Suprapubic skin (tissue), 3 donors: ENCODE measurements at regions not wholly inside any gene's neighbourhood (a gene's known extent, or its start where the extent isn't known, plus 50 kb on each side); places are given as distances from the start of the nearest gene placed in this dataset.

Source experiments
- CTCF ChIP-seq, 2 donors: fragments of 200-600 bp in 1 of 2; fragments of 450-650 bp in 1 of 2; sonication (generic) in 1 of 2; IDR thresholded peaks; one replicate each; pipeline ENCODE4 v1.5.1; 2016 to 2019; ENCODE audit warnings: antibody characterized with exemption in 2 of 2, mild to moderate bottlenecking in 1 of 2, moderate library complexity in 1 of 2
- POLR2A ChIP-seq, 2 donors: fragments of 450-650 bp; IDR thresholded peaks; one replicate each; pipeline ENCODE4 v1.6.1; 2017; ENCODE audit warnings: antibody characterized with exemption in 2 of 2, mild to moderate bottlenecking in 2 of 2, moderate library complexity in 2 of 2

- TF ChIP-seq POLR2A (IDR thresholded peaks at IDR 0.05) (no peak), CTCF (IDR thresholded peaks at IDR 0.05) (no peak)
Measured at GRCh38 chr2:7440977-7441376, 523.8 kb downstream of the RNF144A start.
